ENCODE measurements at regions not wholly inside any gene's neighbourhood (a gene's known extent, or its start where the extent isn't known, plus 50 kb on each side); places are given as distances from the start of the nearest gene placed in this dataset.

DNA sequence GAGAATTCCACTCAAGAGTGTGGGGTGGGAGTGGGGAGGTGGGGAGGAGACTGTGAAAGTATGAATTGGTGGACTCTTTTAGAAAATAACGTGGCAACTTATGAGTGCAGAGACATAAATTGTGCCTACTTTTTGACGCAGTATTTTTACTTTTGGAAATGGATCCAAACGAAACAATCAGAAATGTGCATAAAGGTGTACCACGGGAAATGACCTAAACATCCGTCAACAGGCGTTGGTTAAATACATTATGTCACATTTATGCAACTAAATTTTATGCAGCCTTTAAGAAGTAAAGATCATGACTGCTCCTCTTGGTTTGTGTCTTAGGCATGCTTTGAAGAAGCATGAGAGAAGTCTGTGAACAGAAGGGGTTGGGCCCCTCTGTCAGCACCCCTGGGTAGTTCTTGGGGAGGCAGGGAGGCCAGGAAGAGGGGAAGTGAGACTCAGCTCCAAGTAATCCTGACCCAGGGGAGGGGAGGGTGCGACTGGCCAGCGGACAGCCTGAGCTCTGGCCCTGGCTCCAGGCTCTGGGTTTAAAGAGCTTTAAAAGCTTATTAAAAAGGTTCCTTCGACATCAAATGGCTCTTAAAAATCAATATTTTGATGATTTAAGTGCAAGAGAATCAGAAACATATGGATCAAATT is 126.4 kb upstream of the HAAO start:
- Histone ChIP-seq H3K9me3 (no peaks in the 10 kb centered on the region), H3K27me3 (no peaks in the 10 kb centered on the region), H3K36me3 (no peaks in the 10 kb centered on the region), H3K27ac (peak overlapping the region in 1 of 4 donors; percentile 53), H3K4me1 (peaks cover 0 to 63% (median 24%) of the 10 kb centered on the region in 4 donors), H3K4me3 (no peak overlapping the region)
- WGBS, 2 donors, result 77 to 80% methylated on average over 9 of the region's 9 CpGs
- DNase-seq (ENCODE audit: low spot score in 2 of 2), result no peak
- TF ChIP-seq, protein P1, sequence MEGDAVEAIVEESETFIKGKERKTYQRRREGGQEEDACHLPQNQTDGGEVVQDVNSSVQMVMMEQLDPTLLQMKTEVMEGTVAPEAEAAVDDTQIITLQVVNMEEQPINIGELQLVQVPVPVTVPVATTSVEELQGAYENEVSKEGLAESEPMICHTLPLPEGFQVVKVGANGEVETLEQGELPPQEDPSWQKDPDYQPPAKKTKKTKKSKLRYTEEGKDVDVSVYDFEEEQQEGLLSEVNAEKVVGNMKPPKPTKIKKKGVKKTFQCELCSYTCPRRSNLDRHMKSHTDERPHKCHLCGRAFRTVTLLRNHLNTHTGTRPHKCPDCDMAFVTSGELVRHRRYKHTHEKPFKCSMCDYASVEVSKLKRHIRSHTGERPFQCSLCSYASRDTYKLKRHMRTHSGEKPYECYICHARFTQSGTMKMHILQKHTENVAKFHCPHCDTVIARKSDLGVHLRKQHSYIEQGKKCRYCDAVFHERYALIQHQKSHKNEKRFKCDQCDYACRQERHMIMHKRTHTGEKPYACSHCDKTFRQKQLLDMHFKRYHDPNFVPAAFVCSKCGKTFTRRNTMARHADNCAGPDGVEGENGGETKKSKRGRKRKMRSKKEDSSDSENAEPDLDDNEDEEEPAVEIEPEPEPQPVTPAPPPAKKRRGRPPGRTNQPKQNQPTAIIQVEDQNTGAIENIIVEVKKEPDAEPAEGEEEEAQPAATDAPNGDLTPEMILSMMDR (IDR thresholded peaks at IDR 0.05), result no peak
- TF ChIP-seq EP300 (IDR thresholded peaks at IDR 0.05) (no peak), POLR2A (IDR thresholded peaks at IDR 0.05) (no peak)

DNA sequence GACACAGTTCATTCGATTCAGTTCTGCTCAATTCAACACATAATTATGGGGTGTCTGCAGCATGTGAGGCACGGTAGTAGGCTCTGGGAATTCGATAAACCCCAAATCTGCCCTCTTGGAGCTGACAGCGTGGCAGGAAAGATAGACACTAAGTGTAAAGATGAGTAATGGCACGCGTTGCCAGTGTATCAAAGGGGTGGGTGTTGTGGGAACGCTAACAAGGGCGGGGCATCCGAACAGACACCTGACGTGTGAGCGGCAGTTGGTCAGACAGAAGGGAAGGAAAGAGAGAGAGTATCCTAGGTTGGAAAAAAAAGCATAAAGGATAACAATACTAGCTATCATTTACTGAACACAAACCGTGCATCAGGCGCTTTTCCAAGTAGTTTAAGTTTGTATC is 125.7 kb upstream of the HAAO start:
- Histone ChIP-seq H3K27ac (no peak overlapping the region), H3K36me3 (no peaks in the 10 kb centered on the region), H3K4me3 (no peak overlapping the region), H3K9me3 (no peaks in the 10 kb centered on the region), H3K27me3 (no peaks in the 10 kb centered on the region), H3K4me1 (peaks cover 0 to 63% (median 16%) of the 10 kb centered on the region in 4 donors)
- 89 to 92% methylated on average over 13 of the region's 13 CpGs for WGBS, 2 donors
- no peak for DNase-seq (ENCODE audit: low spot score in 2 of 2)
- TF ChIP-seq EP300 (IDR thresholded peaks at IDR 0.05) (no peak), POLR2A (IDR thresholded peaks at IDR 0.05) (no peak)
- TF ChIP-seq, protein P1 (IDR thresholded peaks at IDR 0.05), result no peak

DNA sequence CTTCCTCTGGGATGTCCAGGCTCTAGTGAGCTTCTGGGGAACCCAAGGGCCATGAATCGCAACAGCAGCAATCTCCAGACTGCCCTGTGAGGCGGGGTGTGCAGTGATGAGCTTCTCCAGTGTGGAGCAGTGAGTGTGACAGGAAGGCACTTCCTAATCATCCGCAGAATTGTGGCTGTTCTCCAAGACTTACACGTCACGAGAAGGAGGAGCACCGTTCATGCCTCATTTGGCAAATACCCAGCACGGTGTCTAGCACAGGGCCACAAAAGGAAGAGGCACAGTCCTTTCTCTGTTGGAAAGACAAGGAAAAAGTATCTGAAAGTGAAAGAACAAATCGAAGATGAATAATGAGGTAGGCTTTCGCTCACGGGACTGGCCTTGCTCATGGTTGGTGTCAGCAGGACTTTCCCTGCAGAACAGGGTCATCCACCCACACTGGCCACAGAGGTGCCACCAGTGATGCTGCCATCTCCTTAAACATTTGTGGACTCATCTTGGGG is 125.1 kb upstream of the HAAO start:
- Histone ChIP-seq H3K9me3 (no peaks in the 10 kb centered on the region), H3K27ac (peak overlapping the region in 1 of 4 donors; percentile 39), H3K36me3 (no peaks in the 10 kb centered on the region), H3K27me3 (no peaks in the 10 kb centered on the region), H3K4me1 (peaks cover 0 to 59% (median 11%) of the 10 kb centered on the region in 4 donors), H3K4me3 (no peak overlapping the region)
- 62 to 69% methylated on average over 10 of the region's 10 CpGs for WGBS, 2 donors
- DNase-seq (ENCODE audit: low spot score in 2 of 2), result peak in 1 of 2 donors; percentile 64
- no peak for TF ChIP-seq EP300 (IDR thresholded peaks at IDR 0.05)
- TF ChIP-seq, protein P1 (IDR thresholded peaks at IDR 0.05), result no peak

DNA sequence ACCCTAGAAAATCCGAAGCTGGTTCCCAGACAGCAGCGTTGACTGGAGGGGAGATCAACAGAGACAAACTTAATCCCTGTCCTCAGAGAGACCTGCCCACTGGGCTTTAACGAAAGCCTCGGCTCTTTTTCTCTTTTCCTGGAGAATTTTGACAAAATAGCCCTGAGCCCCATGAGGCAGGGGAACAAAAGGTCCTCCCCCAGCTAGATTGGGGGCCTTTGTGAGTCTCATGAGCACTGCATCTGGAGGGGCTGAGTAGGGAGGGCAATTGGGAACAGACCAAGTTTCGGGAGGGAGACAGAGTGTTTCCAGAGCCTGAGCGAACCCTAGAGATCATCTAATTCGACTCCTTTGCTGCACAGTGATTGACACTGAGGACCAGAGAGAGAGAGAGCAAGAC is 123.9 kb upstream of the HAAO start:
- no peaks in the 10 kb centered on the region for H3K36me3 ChIP-seq

DNA sequence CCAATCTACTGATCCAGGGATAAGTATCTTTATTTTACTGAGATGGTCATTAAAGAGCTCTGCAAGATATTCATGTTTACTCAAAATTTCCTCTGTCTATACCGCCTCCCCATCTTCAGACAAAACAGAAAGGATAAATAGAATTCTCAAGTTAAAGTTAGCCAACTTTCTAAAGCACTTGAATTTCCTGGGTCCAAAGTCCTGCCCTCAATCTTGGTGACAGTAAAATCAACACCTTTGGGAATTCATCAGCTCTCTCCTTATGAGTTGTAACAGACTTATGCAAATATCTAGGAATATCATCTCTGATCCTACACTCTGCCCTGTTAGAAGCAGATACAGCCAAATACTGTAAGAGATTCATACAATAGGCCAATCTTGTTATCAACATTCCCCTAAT is 122.5 kb upstream of the HAAO start:
- WGBS, 2 donors, result 52 to 74% methylated on average over 1 of the region's 1 CpG
- H3K27ac ChIP-seq, result peak overlapping the region in 1 of 4 donors; percentile 11
- TF ChIP-seq POLR2A (IDR thresholded peaks at IDR 0.05) (no peak), EP300 (IDR thresholded peaks at IDR 0.05) (no peak)
- TF ChIP-seq, protein P1 (IDR thresholded peaks at IDR 0.05), result no peak

More for the DNA sequence above, 123.9 kb upstream of the HAAO start:
- no peak for TF ChIP-seq EP300 (IDR thresholded peaks at IDR 0.05)
- TF ChIP-seq POLR2A (IDR thresholded peaks at IDR 0.05), result no peak
- TF ChIP-seq, protein P1 (IDR thresholded peaks at IDR 0.05), result no peak
- Histone ChIP-seq H3K27ac (no peak overlapping the region), H3K4me1 (peaks cover 0 to 47% (median under 1%) of the 10 kb centered on the region in 4 donors), H3K4me3 (no peak overlapping the region), H3K27me3 (no peaks in the 10 kb centered on the region), H3K9me3 (no peaks in the 10 kb centered on the region)
- 76 to 77% methylated on average over 7 of the region's 7 CpGs for WGBS, 2 donors
- DNase-seq (ENCODE audit: low spot score in 2 of 2), result no peak

More for the DNA sequence above, 122.5 kb upstream of the HAAO start:
- Histone ChIP-seq H3K4me1 (peaks cover 0 to 40% (median 0%) of the 10 kb centered on the region in 4 donors), H3K9me3 (no peaks in the 10 kb centered on the region), H3K36me3 (no peaks in the 10 kb centered on the region), H3K4me3 (no peak overlapping the region), H3K27me3 (no peaks in the 10 kb centered on the region)
- no peak for DNase-seq (ENCODE audit: low spot score in 2 of 2)

Measured in tibial nerve (tissue), 4 donors.